ENCODE measurements at regions not wholly inside any gene's neighbourhood (a gene's known extent, or its start where the extent isn't known, plus 50 kb on each side); places are given as distances from the start of the nearest gene placed in this dataset.

DNA sequence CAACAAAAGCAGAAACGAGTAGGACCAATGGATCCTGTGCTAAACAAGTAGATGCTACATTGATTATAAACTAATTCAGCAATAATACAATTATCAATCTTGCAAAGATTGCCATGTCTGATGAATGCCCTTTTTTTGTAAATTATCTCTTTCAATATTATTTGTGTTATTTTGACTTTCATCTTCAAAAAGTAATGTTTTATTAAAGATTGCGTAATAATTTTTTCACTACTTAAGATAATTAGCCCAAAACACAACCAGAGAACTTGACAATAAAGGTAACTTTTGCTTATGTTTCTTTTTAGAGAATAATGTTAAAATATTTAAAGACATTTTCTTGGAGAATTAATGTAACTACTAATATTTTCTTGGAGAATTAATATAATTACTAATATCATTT is 553.8 kb upstream of the VSTM2A start:
- DNase-seq, result no peak

DNA sequence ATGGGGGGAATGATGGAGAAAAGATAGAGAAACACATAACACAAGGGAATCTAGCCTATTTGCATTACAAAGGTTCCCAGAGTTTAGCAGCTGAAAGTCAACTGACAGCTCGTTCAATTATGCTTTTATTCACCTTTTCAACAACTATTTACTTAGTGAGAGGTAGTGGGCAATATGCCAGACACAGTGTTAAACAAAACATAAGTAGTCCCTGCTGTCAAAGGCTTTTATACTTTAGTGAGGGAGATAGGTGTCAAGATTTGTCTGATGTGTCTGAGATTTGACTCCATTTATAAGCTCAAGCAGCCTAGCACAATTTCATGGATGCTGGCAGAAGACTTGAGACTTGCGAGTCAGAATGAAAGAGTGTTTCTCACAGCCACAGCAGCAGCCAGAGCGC is 549.0 kb upstream of the VSTM2A start:
- DNase-seq, result peak; percentile 82

DNA sequence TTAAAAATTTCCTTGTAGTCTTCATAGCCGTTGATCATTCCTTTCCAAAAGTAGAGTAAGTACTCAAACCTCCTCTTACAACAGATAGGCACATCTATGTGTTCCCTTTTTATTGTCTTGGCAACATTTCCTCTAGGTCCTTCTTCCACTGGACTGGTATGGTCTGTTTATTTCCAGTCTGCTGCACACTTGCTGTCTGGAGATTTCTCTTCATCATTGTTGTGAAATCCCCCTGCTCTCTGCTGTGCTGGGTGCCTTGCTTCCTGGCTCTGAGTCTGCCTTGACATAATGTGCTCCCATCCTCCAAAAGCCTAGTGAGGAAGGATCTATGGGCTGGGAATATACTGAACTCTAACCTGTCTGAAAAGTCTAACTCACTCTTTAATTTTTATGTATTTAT is 545.3 kb upstream of the VSTM2A start:
- no peak for DNase-seq

DNA sequence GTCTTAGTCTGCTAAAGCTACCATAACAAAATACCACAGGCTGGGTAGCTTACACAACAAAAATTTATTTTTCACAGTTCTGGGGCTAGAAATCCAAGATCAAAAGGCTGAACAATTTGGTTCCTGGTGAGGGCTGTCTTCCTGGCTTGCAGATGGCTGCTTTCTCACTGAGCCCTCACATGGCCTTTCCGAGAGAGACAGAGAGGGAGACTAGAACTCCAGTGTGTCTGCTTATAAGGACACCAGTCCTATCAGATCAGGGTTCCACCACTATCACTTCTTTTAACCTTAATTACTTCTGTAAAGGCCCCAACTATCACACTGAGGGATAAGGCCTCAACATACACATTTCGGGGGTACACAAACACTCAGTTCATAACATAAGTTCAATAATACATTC is 527.4 kb upstream of the VSTM2A start:
- DNase-seq, result no peak

DNA sequence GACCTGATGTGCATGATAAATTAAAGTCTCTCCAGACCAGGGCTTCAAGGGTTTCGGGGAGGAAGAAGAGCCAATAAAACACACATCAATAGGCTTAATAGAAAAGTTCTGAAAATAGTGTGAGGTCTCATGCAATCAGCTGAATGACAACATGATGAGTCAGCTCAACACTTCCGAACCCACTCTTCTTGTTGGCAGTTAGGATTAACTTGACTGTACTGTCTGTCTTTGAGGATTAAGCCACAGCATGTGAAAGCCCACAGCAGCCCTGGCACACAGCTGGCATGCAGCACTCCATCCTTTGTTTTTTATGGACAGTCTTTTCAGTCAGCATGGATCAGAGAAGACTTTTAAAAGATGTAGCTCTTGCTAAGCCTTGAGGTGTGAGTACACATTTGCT is 526.9 kb upstream of the VSTM2A start:
- no peak for DNase-seq

DNA sequence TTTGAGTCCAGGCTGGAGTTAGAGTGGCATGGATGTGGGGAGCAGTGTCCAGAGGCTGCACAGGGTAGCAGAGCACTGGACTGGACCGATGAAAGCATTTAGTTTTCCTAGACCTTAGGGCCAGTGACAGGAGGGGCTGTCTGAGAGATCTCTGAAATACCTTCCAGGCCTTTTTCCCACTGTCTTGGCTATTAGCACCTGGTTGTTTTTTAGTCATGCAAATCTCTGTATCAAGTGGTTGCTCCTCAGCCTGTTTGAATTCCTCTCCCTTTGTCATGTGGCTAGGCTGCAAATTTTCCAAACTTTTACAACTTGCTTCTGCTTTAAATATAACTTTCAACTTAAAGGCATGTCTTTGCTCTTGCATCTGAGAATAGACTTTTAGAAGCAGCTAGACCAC is 504.3 kb upstream of the VSTM2A start:
- DNase-seq, result no peak

DNA sequence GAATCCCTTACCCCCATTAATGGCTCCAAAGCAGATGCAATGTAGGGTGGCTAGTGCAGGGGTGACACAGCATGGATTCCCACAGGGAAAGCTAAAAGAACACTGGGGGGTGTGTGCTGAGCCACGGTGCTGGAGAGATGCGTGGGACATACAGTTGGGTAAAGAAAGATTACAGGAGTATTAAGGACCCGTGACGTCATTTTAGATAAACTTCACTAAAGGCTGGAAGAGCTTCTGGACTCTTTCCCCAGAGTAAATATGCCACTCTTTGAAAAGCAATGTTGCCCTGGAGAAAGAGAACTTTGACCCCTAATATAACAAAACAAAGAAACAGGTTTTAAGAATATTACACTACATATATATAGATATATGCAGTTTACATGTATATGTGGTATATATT is 481.5 kb upstream of the VSTM2A start:
- DNase-seq, result no peak

DNA sequence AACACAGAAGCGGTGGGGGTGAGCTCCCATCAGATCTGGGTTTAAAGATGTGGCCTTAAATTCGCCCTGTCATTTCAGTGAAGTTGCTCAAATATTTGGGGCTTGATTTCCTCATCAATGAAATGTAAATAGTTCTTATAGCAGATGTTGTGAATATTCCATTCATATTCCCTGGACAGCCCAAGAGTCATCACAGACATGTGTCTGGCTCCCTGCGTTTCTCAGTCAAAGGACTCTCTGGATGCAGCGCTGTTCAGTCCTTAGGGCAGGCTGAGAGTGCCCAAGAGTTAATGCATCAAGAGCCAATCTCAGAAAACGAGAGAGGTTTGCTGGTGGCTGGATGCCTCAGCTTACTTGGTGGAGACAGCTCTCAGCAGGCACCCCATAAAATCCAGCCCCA is 475.5 kb upstream of the VSTM2A start:
- DNase-seq, result no peak

DNA sequence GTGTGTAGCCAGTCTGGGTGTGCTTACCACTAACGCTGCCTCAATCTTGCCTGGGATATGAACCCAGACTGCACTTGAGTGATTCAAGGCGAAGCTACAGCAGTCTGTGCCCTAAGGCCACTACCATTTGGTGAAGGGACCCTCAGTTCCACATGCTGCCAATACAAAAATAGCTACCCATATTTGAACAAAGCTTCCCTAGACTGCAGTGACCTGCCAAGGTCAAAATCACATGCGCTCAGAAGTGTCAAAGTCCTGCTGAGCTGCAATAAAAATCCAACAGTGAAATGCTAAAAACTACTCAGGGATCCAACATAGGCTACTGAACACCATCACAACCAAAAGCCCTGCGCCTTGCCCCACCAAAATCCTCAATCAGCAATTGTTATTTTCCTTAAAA is 472.3 kb upstream of the VSTM2A start:
- no peak for DNase-seq

DNA sequence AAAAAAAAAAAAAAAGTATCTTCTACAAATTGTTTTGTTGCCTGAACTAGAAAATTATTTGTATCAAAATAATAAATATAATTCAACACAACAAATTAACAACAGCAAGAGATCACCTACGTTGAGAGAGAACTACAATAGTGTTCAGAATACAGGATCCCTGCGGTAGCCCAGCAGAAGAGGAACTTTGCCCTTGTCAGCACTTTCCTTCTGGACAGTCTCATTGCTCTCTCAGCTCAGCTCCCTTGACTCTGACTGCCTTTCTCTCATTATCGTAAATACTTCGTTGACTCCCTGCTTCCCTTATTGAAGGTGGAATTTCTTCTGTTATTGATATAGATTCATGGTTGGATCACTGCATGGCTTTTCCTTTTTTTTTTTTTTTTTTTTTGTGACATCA is 469.5 kb upstream of the VSTM2A start:
- DNase-seq, result no peak

DNA sequence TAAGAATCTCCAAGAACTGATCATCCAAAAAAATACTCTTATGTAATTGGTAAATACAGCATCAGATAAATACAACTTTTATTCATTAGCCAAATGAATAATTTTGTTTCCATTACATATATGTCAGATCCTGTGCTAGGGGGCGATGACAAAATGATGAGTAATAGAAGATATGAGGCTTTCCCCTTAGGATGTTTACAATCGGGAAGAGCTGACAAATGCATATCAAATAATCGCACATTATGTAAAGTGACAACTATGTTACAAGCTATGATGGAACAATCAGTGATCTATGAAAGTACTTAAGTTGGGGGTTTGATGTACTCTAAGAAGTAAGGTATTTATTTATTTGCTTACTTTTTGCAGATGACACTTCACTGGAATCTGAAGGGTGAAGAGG is 465.6 kb upstream of the VSTM2A start:
- no peak for DNase-seq

DNA sequence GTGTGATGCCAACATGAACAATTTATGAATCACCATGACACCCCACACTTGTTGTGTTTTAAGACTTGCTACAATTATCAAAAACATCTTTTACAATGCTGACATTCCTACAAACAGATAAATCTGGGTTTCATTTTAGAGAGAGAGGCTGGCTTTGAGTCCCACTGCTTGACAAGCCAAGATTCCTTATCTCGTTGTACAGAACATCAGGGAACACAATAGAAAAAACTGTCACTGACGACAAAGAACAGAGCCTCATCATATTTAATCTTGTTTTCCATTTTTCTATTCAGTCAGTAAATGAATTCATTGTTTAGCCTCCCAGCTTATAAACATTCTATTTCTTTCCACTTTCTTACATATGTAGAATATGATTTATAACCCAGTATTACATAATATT is 461.6 kb upstream of the VSTM2A start:
- no peak for DNase-seq

DNA sequence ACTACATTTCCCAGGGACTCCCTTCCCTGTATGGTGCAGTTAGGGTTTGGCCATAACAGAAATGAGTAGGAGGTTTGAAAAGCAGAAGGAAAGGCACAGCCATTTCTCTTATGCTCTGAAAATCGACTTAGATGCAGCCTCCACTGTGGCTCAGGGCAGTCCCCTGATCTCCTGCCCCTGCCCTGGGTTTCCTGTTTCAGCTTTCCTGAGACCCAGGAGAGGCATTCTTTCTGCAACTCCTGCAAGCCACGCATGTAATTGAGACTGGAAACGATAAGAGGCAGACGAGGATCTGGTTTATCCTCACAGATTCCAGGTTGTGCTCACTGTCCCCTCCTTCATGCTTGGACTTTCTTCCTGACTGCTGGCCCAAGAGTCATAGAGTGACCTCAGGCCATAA is 461.2 kb upstream of the VSTM2A start:
- no peak for DNase-seq

DNA sequence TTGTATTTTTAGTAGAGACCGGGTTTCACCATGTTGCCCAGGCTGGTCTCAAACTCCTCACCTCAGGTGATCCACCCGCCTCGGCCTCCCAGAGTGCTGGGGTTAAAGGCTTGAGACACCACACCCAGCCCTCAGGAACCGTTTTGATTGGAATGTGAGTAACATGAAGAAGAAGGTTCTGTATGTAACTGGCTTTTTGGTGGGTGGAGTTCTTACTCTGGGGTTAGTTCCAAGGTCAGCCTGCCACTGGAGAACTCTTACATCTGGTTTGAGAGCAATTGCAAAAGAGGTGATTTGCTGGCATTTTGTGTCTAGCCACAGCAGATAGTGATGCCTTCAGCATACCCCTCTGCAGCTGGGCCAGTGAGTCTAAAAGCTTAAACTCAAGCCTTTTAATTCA is 457.8 kb upstream of the VSTM2A start:
- no peak for DNase-seq

DNA sequence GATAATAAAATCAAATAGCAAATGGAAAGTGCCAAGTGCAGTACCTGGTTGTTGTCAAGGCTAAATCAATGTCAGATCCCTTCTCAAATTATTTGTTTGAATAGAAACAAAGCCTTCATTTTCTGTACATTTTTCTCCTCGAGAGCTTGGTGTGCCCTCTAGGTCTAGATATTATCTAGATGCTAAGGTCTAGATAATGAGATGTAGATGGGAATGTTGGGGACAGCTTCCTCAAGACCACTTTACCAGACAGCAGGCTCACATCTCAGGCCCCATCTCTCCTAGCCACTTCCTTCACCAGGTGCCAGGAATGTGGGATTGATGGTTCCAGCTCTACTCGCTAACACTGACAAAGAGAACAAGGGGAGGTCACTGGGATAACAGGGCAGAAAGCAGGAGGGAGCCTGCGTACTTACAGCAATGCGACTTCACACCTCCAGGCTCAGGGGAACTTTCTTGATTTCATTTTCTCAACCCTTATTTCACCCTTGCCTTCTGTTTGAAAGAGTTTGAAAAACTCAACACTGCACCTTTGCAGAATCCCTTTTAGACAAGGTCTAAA is 451.4 kb upstream of the VSTM2A start:
- DNase-seq, result no peak

DNA sequence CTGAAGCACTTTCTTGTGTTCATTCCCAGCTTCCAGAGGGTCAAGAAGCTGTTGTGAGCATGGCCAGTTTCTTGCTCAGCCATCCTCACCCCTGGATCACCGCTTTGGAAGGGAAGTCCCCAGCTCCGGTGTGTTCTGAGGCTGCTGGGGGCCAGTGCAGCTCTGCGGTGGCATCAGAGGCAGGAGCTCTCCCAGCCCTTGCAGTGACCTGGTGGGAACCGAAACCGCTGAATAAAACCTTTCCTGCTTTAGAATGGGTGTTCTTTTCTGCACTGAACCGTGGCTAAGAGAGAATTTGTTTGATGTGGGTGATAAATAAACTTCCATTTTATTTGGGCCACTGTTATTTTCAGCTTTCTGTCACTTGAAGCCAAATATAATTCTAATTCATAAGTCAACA is 450.9 kb upstream of the VSTM2A start:
- no peak for DNase-seq

DNA sequence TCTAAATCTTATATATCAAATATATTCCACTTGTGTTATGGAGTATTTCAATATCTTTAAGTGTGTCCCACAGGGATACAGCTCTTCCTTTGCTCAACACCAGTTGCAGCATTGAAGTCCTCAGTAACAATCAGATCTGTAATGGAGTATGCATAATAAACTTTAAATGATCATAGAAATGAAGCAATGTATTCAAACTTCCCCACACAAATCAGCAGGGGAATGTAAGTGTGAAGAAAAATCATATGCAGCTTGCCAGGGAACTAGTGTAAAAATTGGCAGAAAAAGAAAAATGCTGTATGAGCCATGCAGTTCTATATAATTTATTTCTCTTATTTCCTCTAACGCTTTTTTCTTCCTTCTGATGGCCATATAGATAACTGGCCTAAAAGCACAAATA is 444.3 kb upstream of the VSTM2A start:
- DNase-seq, result no peak

DNA sequence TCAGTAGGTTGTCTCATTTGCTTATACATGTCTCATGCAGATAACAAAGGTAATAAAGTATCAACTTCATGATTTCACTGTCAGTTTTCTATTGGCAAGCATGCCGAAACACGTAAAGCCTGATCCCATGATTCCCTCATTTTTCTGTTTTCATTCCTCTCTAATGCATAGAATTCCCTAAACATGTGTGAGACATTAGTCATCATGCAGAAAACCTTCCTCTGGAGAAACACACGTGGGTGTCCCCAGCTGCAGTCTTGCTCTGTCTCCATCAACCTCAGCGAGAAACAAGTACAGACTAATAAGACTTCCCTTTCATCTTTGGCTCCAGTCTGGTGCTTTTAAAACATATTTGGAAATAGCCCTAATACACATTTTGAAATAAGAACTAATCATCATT is 432.7 kb upstream of the VSTM2A start:
- DNase-seq, result no peak

DNA sequence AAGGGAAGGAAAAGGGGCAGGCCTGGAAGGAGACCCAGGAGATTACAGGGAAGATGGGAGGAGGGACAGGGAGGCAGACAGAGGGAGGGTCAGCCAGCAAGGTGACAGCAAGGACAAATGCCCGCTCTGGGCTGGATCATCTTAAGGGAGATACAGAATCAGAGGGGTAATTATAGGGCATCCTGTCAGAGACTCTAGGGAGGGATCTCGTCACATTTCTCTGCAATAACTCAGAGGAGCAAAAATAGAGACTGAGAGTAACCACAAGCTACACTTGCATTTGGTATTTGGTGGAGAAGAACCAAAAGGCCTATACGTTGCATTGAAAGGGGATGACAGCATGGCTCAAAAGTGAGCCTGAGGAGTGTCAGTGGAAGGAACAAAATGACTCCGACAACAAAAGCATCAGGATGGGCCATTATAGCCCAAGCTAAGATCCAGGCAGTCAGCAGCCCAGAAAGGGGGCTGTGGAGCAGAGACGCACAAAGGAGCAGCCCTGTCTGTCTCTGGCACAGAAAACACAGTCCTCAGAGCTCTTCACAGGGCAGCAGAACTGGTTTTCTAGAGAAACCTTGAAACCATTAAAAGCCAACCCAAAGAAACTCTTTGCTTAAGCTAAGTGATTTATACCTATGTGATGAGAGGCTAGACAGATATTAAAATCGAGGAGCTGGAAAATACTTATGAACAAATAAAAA is 430.2 kb upstream of the VSTM2A start:
- DNase-seq, result no peak

DNA sequence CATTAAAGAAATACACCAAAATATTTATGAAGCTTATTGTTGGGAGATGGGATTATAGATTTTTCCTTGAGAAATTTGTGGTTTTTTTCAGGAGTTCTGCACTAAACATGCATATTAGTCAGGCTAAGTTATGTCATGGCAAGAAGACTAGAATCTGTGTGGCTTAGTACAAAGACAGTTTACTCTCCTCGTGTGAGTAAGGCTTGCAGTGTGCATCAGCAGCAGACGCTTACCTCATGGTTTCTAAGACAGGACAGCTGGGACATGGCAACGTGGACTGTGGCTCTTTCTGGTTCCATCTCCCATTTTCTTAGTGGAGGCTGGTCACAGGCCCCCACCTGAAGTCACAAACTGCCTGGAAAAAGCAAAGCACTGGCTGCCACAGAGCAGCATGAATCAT is 429.6 kb upstream of the VSTM2A start:
- DNase-seq, result no peak

DNA sequence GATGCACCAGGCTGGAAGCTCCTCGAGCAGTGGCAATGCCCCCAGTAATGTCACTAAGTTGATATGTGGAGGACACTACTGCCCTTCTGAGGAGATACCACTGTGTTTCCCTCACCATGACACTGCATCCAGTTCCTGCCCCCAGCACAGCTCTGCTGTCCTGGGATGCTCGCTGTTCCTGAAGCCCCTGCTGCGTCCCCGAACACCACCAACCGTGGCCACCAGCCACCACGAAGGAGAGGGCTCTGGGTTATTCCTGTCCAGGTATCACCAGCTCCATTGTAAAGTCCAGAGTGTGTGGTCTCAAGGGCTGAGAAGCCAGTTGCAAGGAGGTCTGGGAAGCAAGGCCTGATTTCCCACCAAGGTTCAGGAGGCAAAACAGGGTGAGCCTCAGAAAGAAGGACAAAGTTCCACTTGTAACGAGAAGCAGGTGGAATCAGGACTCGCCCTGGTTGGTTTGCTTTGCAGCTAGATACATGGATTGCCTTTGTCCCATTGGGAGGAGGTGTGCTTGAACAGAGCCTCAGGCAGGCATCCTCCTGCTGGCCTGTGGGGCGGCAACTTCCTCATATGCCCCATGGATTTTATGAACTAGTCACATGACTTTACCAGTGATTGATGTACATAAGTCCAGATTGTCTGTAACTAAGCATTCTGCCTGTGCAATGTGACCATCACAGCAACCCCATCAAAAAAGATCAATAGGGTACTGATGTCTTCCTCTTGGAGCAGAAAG is 427.0 kb upstream of the VSTM2A start:
- DNase-seq, result no peak

DNA sequence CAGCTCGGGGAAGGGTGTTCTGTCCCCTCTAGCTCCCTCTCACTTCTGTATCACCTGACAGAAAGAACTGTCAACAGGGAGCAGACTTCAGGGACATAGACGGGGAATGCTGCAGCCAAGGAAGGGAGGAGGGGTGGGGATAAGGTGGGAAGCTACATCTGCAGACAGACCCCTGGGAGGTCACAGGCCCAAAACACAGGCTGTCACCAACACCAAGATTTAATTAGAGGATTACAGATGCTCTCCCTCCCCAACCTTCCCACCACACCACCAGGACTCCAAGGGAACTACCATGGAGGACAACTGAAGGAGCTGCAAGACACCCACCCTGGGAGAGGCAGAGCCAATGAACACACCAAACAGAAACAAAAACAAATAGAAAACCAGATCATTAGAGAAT is 425.2 kb upstream of the VSTM2A start:
- DNase-seq, result no peak

DNA sequence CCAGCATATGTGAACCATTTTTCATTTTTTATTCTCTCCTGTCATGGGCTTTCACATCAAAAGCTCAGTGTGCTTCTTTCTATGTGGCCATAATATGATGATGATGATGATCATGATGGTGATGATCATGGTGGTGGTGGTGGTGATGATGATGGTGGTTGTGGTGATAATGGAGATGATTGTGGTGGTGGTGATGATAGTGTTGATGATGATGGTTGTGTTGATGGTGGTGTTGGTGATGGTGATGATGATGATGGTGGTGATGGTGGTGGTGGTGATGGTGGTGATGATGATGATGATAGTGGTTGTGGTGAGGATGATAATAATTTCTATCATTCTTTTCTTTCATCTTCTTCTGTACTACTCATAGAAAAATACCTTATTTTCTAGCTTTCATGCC is 413.1 kb upstream of the VSTM2A start:
- no peak for DNase-seq

DNA sequence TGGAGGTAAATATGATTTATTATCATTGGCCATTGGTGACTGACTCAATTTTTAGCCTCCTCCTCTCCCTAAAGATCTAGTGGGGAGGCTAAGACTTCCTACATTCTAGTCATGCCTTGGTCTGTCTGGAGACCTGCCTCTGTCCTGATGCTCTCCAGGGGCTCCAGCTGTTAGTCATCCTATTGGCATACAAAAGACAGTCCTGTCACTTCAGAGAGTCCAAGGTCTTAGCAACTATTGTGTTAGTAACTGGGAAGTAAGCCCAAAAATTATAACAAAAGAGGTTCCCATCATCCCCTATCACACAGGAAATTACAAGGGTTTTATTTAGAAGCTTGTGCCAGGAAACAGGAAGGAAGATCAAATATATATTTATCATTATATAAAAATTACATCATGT is 400.6 kb upstream of the VSTM2A start:
- no peak for DNase-seq

DNA sequence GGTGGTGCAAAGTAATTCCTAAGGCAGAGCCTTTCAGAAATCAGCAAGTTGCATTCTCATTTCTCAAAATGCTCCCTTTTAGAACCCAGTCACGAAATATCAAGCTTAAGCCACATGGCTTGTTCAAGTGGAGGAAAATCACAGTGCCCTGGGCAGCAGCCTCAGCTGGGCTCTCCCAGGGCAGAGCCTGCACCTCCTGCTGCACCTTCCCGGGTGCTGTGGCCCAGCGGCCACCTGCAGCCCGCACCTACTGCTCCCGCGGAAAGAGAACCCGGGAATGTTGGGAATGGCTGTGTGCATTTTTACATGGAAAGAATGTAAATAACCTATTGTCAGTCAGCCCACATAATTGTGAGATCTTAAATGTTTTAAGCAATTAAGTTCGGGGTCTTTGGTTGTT is 396.5 kb upstream of the VSTM2A start:
- no peak for DNase-seq
